ENCODE measurements at regions not wholly inside any gene's neighbourhood (a gene's known extent, or its start where the extent isn't known, plus 50 kb on each side); places are given as distances from the start of the nearest gene placed in this dataset.

GRCh38 chr12:3405821-3406220, 85.2 kb upstream of the PRMT8 start:
- Histone ChIP-seq H2BK12ac (ENCODE audit: low read length in 2 of 2) (no peak overlapping the region), H3K18ac (ENCODE audit: low read depth in 1 of 2, low read length in 2 of 2) (no peak overlapping the region), H2AK5ac (ENCODE audit: low read length, severe bottlenecking) (no peak overlapping the region), H4K91ac (ENCODE audit: low read length) (no peak overlapping the region), H3K4me3 (ENCODE audit: insufficient read depth in 1 of 2, low read depth in 1 of 2, low read length in 2 of 2) (no peak overlapping the region), H3K9ac (ENCODE audit: low read length) (no peak overlapping the region), H3K27ac (ENCODE audit: low read length, poor library complexity, severe bottlenecking) (no peak overlapping the region), H2BK15ac (ENCODE audit: low read depth, poor library complexity, severe bottlenecking) (no peak overlapping the region), H2AFZ (ENCODE audit: low read depth, low read length) (no peak overlapping the region), H2BK5ac (ENCODE audit: low read depth, low read length, poor library complexity, severe bottlenecking) (no peak overlapping the region), H2BK120ac (ENCODE audit: low read depth, low read length) (no peak overlapping the region), H3K36me3 (ENCODE audit: control insufficient read depth in 1 of 2, insufficient read depth in 2 of 2, low read depth in 1 of 2, low read length in 2 of 2) (no peaks in the 10 kb centered on the region), H3K14ac (ENCODE audit: low read length in 2 of 2) (no peak overlapping the region), H3K4me2 (ENCODE audit: low read length, poor library complexity, severe bottlenecking) (no peak overlapping the region), H3K4ac (ENCODE audit: low read depth in 1 of 2, low read length in 2 of 2) (no peak overlapping the region), H3K4me1 (ENCODE audit: control insufficient read depth, insufficient read depth, low read depth, low read length) (no peaks in the 10 kb centered on the region), H3K27me3 (ENCODE audit: control insufficient read depth in 1 of 2, insufficient read depth in 1 of 2, low read length in 2 of 2) (no peaks in the 10 kb centered on the region), H3K79me1 (replicated peaks; ENCODE audit: low read length, poor library complexity, severe bottlenecking) (no peaks in the 10 kb centered on the region), H3K23ac (ENCODE audit: low read length in 2 of 2) (no peak overlapping the region), H3K9me3 (ENCODE audit: control insufficient read depth, low read length) (peaks cover 41% of the 10 kb centered on the region), H4K8ac (ENCODE audit: low read length) (no peak overlapping the region)
- DNase-seq: no peak
- 41% methylated on average over 1 of the region's 1 CpG for WGBS

GRCh38 chr12:3407723-3408122, 83.3 kb upstream of the PRMT8 start:
- no peak overlapping the region for H2AFZ ChIP-seq (ENCODE audit: low read depth, low read length)
- H2BK120ac ChIP-seq (ENCODE audit: low read depth, low read length): no peak overlapping the region
- H3K4me3 ChIP-seq (ENCODE audit: insufficient read depth in 1 of 2, low read depth in 1 of 2, low read length in 2 of 2): no peak overlapping the region
- H2BK15ac ChIP-seq (ENCODE audit: low read depth, poor library complexity, severe bottlenecking): no peak overlapping the region
- H2AK5ac ChIP-seq (ENCODE audit: low read length, severe bottlenecking): no peak overlapping the region
- H3K23ac ChIP-seq (ENCODE audit: low read length in 2 of 2): no peak overlapping the region
- H3K27me3 ChIP-seq (ENCODE audit: control insufficient read depth in 1 of 2, insufficient read depth in 1 of 2, low read length in 2 of 2): no peaks in the 10 kb centered on the region
- WGBS: no CpG with 5 or more reads among the region's 1 CpG
- H3K18ac ChIP-seq (ENCODE audit: low read depth in 1 of 2, low read length in 2 of 2): no peak overlapping the region
- no peaks in the 10 kb centered on the region for H3K79me1 ChIP-seq (replicated peaks; ENCODE audit: low read length, poor library complexity, severe bottlenecking)
- H3K4me1 ChIP-seq (ENCODE audit: control insufficient read depth, insufficient read depth, low read depth, low read length): no peaks in the 10 kb centered on the region
- no peak for DNase-seq
- H4K8ac ChIP-seq (ENCODE audit: low read length): no peak overlapping the region
- no peak overlapping the region for H3K27ac ChIP-seq (ENCODE audit: low read length, poor library complexity, severe bottlenecking)
- no peak overlapping the region for H2BK5ac ChIP-seq (ENCODE audit: low read depth, low read length, poor library complexity, severe bottlenecking)
- H2BK12ac ChIP-seq (ENCODE audit: low read length in 2 of 2): no peak overlapping the region
- H3K4me2 ChIP-seq (ENCODE audit: low read length, poor library complexity, severe bottlenecking): no peak overlapping the region
- H3K4ac ChIP-seq (ENCODE audit: low read depth in 1 of 2, low read length in 2 of 2): no peak overlapping the region
- no peak overlapping the region for H4K91ac ChIP-seq (ENCODE audit: low read length)
- no peaks in the 10 kb centered on the region for H3K36me3 ChIP-seq (ENCODE audit: control insufficient read depth in 1 of 2, insufficient read depth in 2 of 2, low read depth in 1 of 2, low read length in 2 of 2)
- H3K9me3 ChIP-seq (ENCODE audit: control insufficient read depth, low read length): peaks cover 41% of the 10 kb centered on the region
- H3K9ac ChIP-seq (ENCODE audit: low read length): no peak overlapping the region
- H3K14ac ChIP-seq (ENCODE audit: low read length in 2 of 2): no peak overlapping the region

DNA sequence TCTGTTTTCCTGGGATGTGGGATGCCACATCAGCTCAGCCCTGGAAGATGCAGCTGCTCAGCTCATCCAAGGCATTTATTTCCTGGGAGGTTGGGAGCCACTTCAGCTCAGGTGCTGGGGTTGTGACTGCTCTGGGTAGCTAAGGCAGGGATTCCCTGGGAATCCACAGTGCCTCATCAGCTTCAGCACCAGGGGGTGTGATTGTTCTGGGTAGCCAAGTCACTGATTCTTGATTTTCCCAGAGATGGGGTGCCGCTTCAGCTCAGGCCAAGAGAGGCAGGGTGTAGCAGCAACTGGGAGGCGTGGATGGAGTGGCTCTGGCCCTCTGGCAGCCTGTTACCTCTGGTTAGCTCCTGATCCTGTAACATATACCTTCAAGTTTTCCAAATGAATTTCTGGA, 81.3 kb upstream of the PRMT8 start:
- no peak overlapping the region for H3K9ac ChIP-seq (ENCODE audit: low read length)
- no peak overlapping the region for H2AFZ ChIP-seq (ENCODE audit: low read depth, low read length)
- H2BK120ac ChIP-seq (ENCODE audit: low read depth, low read length): no peak overlapping the region
- no peak overlapping the region for H4K8ac ChIP-seq (ENCODE audit: low read length)
- H3K4me3 ChIP-seq (ENCODE audit: insufficient read depth in 1 of 2, low read depth in 1 of 2, low read length in 2 of 2): no peak overlapping the region
- H3K36me3 ChIP-seq (ENCODE audit: control insufficient read depth in 1 of 2, insufficient read depth in 2 of 2, low read depth in 1 of 2, low read length in 2 of 2): no peaks in the 10 kb centered on the region
- H3K18ac ChIP-seq (ENCODE audit: low read depth in 1 of 2, low read length in 2 of 2): no peak overlapping the region
- no peak overlapping the region for H3K4ac ChIP-seq (ENCODE audit: low read depth in 1 of 2, low read length in 2 of 2)
- no peak overlapping the region for H3K4me2 ChIP-seq (ENCODE audit: low read length, poor library complexity, severe bottlenecking)
- H3K14ac ChIP-seq (ENCODE audit: low read length in 2 of 2): no peak overlapping the region
- 65% methylated on average over 2 of the region's 2 CpGs for WGBS
- H3K27ac ChIP-seq (ENCODE audit: low read length, poor library complexity, severe bottlenecking): no peak overlapping the region
- H3K9me3 ChIP-seq (ENCODE audit: control insufficient read depth, low read length): peaks cover 45% of the 10 kb centered on the region
- no peak for DNase-seq
- no peak overlapping the region for H2BK5ac ChIP-seq (ENCODE audit: low read depth, low read length, poor library complexity, severe bottlenecking)
- no peak overlapping the region for H3K23ac ChIP-seq (ENCODE audit: low read length in 2 of 2)
- H2AK5ac ChIP-seq (ENCODE audit: low read length, severe bottlenecking): no peak overlapping the region
- H2BK15ac ChIP-seq (ENCODE audit: low read depth, poor library complexity, severe bottlenecking): no peak overlapping the region
- H4K91ac ChIP-seq (ENCODE audit: low read length): no peak overlapping the region
- no peaks in the 10 kb centered on the region for H3K4me1 ChIP-seq (ENCODE audit: control insufficient read depth, insufficient read depth, low read depth, low read length)
- no peaks in the 10 kb centered on the region for H3K79me1 ChIP-seq (replicated peaks; ENCODE audit: low read length, poor library complexity, severe bottlenecking)
- H3K27me3 ChIP-seq (ENCODE audit: control insufficient read depth in 1 of 2, insufficient read depth in 1 of 2, low read length in 2 of 2): peaks cover 0 to 6% of the 10 kb centered on the region in 2 experiments
- no peak overlapping the region for H2BK12ac ChIP-seq (ENCODE audit: low read length in 2 of 2)

DNA sequence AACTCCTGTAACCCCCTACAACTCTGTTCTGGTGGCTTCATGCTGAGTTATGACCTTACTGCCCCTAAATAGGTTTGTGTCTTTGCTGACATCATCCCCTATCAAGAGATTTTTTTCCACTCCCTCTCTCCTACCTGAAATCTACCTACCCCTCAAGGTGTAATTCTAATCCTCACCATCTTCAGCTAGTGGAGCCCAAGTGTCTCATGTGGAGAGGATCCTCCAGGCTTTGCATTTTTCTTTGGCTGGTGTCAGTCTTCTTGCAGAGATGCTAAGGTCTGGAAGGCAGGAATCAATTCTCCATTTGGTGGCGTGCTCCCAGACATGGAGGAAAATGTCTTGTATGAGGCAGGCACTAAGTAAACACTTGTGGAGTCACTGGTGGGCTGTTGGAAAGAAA, 74.8 kb upstream of the PRMT8 start:
- Histone ChIP-seq H3K36me3 (ENCODE audit: control insufficient read depth in 1 of 2, insufficient read depth in 2 of 2, low read depth in 1 of 2, low read length in 2 of 2) (no peaks in the 10 kb centered on the region), H3K4me2 (ENCODE audit: low read length, poor library complexity, severe bottlenecking) (no peak overlapping the region), H4K8ac (ENCODE audit: low read length) (no peak overlapping the region), H2BK120ac (ENCODE audit: low read depth, low read length) (no peak overlapping the region), H2BK12ac (ENCODE audit: low read length in 2 of 2) (no peak overlapping the region), H3K79me1 (replicated peaks; ENCODE audit: low read length, poor library complexity, severe bottlenecking) (no peaks in the 10 kb centered on the region), H3K27me3 (ENCODE audit: control insufficient read depth in 1 of 2, insufficient read depth in 1 of 2, low read length in 2 of 2) (peaks cover 0 to 54% of the 10 kb centered on the region in 2 experiments), H2AFZ (ENCODE audit: low read depth, low read length) (no peak overlapping the region), H3K14ac (ENCODE audit: low read length in 2 of 2) (no peak overlapping the region), H4K91ac (ENCODE audit: low read length) (no peak overlapping the region), H3K18ac (ENCODE audit: low read depth in 1 of 2, low read length in 2 of 2) (no peak overlapping the region), H3K9ac (ENCODE audit: low read length) (no peak overlapping the region), H3K4me1 (ENCODE audit: control insufficient read depth, insufficient read depth, low read depth, low read length) (no peaks in the 10 kb centered on the region), H3K4me3 (ENCODE audit: insufficient read depth in 1 of 2, low read depth in 1 of 2, low read length in 2 of 2) (no peak overlapping the region), H3K23ac (ENCODE audit: low read length in 2 of 2) (no peak overlapping the region), H3K4ac (ENCODE audit: low read depth in 1 of 2, low read length in 2 of 2) (no peak overlapping the region), H2BK5ac (ENCODE audit: low read depth, low read length, poor library complexity, severe bottlenecking) (no peak overlapping the region), H2BK15ac (ENCODE audit: low read depth, poor library complexity, severe bottlenecking) (no peak overlapping the region), H3K27ac (ENCODE audit: low read length, poor library complexity, severe bottlenecking) (no peak overlapping the region), H2AK5ac (ENCODE audit: low read length, severe bottlenecking) (no peak overlapping the region), H3K9me3 (ENCODE audit: control insufficient read depth, low read length) (peaks cover 10% of the 10 kb centered on the region)
- 57% methylated on average over 1 of the region's 1 CpG for WGBS
- DNase-seq: no peak
